Calu3 (cell line): ENCODE measurements at regions not wholly inside any gene's neighbourhood (a gene's known extent, or its start where the extent isn't known, plus 50 kb on each side); places are given as distances from the start of the nearest gene placed in this dataset.

Source experiments
- BruUV-seq: library from RNA; stranded (reverse); fragments of 400-500 nt; replicated peaks from 2 replicates; lab custom pipeline; 2021; lab: Mats Ljungman, UMichigan
- CTCF ChIA-PET: fragments of 300-600 bp; sonication (Branson Sonifier 250); formaldehyde crosslinking; loops from one replicate; lab custom pipeline; 2022; ENCODE audit warnings: antibody characterized with exemption; lab: Charles Lee
- DNase-seq: peaks from one replicate; pipeline ENCODE4 v3.0.0; 2022
- H3K27ac Mint-ChIP-seq: one replicate; pipeline ENCODE4 v1.8.0; 2022; ENCODE audit warnings: mixed read lengths; ENCODE audit not compliant: unreplicated experiment
- H3K27me3 Mint-ChIP-seq: one replicate; pipeline ENCODE4 v1.8.0; 2022; ENCODE audit warnings: mixed read lengths; ENCODE audit not compliant: unreplicated experiment
- H3K36me3 Mint-ChIP-seq: one replicate; pipeline ENCODE4 v1.8.0; 2022; ENCODE audit warnings: mild to moderate bottlenecking, moderate library complexity, mixed read lengths; ENCODE audit not compliant: insufficient read depth, unreplicated experiment
- H3K4me1 Mint-ChIP-seq: one replicate; pipeline ENCODE4 v1.8.0; 2022; ENCODE audit warnings: mild to moderate bottlenecking, low read depth, mixed read lengths; ENCODE audit not compliant: unreplicated experiment
- H3K4me3 Mint-ChIP-seq: one replicate; pipeline ENCODE4 v1.8.0; 2022; ENCODE audit warnings: mild to moderate bottlenecking, low read depth, moderate library complexity, mixed read lengths; ENCODE audit not compliant: unreplicated experiment
- H3K9me3 Mint-ChIP-seq: one replicate; pipeline ENCODE4 v1.8.0; 2022; ENCODE audit warnings: low read depth, mixed read lengths; ENCODE audit not compliant: unreplicated experiment
- intact Hi-C: fragments of 100-400 bp; cut with micrococcal nuclease; formaldehyde crosslinking; loops from one replicate; pipeline ENCODE4 v1.10.0; 2022; ENCODE audit not compliant: unreplicated experiment
- TF ChIP-seq, protein P1 (sequence below): fragments of 200-600 bp; IDR thresholded peaks from one replicate; pipeline ENCODE4 v1.8.0; 2022; ENCODE audit warnings: antibody characterized with exemption; ENCODE audit not compliant: unreplicated experiment

DNA sequence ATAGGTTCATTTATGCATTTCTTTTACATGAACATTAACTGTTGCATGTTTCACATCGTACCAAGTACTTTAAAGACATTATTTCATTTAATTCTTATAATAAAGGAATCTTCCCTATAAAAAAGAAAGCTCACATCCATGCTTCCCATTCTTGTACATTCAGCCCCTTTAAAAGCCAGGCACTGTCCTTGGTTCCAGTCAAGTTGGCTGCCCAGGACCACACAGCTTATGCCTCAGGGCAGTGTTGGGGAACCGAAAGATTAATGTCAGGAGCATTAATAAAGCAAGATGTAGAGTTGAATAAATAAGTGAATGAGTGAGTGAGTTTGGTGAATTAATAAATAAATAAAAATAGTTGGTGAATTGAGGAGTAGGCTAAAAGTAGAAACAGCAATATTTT lies 409.4 kb upstream of the DAB1 start:
- no peak for DNase-seq
- no TSS peak for BruUV-seq
- Mint-ChIP-seq H3K27me3 (no peaks in the 10 kb centered on the region), H3K27ac (no peak overlapping the region), H3K4me3 (no peak overlapping the region), H3K9me3 (peaks cover 12% of the 10 kb centered on the region), H3K36me3 (no peaks in the 10 kb centered on the region), H3K4me1 (peaks cover 11% of the 10 kb centered on the region)
- TF ChIP-seq, protein P1, sequence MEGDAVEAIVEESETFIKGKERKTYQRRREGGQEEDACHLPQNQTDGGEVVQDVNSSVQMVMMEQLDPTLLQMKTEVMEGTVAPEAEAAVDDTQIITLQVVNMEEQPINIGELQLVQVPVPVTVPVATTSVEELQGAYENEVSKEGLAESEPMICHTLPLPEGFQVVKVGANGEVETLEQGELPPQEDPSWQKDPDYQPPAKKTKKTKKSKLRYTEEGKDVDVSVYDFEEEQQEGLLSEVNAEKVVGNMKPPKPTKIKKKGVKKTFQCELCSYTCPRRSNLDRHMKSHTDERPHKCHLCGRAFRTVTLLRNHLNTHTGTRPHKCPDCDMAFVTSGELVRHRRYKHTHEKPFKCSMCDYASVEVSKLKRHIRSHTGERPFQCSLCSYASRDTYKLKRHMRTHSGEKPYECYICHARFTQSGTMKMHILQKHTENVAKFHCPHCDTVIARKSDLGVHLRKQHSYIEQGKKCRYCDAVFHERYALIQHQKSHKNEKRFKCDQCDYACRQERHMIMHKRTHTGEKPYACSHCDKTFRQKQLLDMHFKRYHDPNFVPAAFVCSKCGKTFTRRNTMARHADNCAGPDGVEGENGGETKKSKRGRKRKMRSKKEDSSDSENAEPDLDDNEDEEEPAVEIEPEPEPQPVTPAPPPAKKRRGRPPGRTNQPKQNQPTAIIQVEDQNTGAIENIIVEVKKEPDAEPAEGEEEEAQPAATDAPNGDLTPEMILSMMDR, result no peak
- intact Hi-C loops, result no loop called here
- CTCF ChIA-PET, result no interaction called here

DNA sequence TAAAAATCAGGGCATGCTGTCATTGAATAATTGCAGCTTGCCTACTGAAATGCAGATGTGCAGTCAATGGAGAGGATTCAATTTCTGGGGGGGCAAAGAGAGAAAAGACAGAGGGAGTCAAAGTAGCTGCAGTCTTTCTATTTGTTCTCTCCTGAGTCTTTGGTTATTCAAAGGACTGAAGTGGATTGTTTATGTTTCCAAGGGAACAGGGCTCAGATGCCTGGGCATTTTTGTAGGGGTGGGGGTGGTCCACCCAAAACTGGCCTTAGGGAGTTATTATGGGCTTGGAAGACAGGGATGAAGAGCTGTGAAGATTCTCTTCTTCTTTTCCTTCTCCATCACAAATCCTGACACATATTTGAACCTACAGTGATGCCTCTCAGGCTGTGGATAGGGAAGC lies 408.8 kb upstream of the DAB1 start:
- CTCF ChIA-PET, result interaction anchor here (0.7 kb wide), 1 partner anchor 35 kb away, joined by 3 read pairs; no protein-coding TSS in a partner anchor
- intact Hi-C loops, result no loop called here
- Mint-ChIP-seq H3K27me3 (no peaks in the 10 kb centered on the region), H3K4me1 (peaks cover 11% of the 10 kb centered on the region), H3K9me3 (peaks cover 12% of the 10 kb centered on the region), H3K4me3 (no peak overlapping the region), H3K36me3 (no peaks in the 10 kb centered on the region), H3K27ac (no peak overlapping the region)
- DNase-seq, result no peak
- TF ChIP-seq, protein P1, result no peak
- no TSS peak for BruUV-seq

GRCh38 chr1:57831624-57832023 lies 407.8 kb upstream of the DAB1 start:
- Mint-ChIP-seq H3K27me3 (no peaks in the 10 kb centered on the region), H3K36me3 (no peaks in the 10 kb centered on the region), H3K4me1 (peaks cover 11% of the 10 kb centered on the region), H3K9me3 (peaks cover 7% of the 10 kb centered on the region), H3K27ac (peak overlapping the region; percentile 33), H3K4me3 (no peak overlapping the region)
- DNase-seq, result peak; percentile 32
- TF ChIP-seq, protein P1, result no peak
- BruUV-seq, result no TSS peak
- intact Hi-C loops, result no loop called here
- CTCF ChIA-PET, result interaction anchor here (0.6 kb wide), 1 partner anchor 345 kb away, joined by 4 read pairs; no protein-coding TSS in a partner anchor

GRCh38 chr1:57826535-57826934 lies 402.7 kb upstream of the DAB1 start:
- peaks cover 2% of the 10 kb centered on the region for H3K4me1 Mint-ChIP-seq
- DNase-seq, result no peak
- intact Hi-C loops, result no loop called here
- peaks cover 7% of the 10 kb centered on the region for H3K9me3 Mint-ChIP-seq
- BruUV-seq, result no TSS peak
- TF ChIP-seq, protein P1, result no peak
- no peak overlapping the region for H3K4me3 Mint-ChIP-seq
- no peaks in the 10 kb centered on the region for H3K36me3 Mint-ChIP-seq
- CTCF ChIA-PET, result no interaction called here
- H3K27me3 Mint-ChIP-seq, result peaks cover 7% of the 10 kb centered on the region
- H3K27ac Mint-ChIP-seq, result no peak overlapping the region
